ENCODE measurements at regions not wholly inside any gene's neighbourhood (a gene's known extent, or its start where the extent isn't known, plus 50 kb on each side); places are given as distances from the start of the nearest gene placed in this dataset.

DNA sequence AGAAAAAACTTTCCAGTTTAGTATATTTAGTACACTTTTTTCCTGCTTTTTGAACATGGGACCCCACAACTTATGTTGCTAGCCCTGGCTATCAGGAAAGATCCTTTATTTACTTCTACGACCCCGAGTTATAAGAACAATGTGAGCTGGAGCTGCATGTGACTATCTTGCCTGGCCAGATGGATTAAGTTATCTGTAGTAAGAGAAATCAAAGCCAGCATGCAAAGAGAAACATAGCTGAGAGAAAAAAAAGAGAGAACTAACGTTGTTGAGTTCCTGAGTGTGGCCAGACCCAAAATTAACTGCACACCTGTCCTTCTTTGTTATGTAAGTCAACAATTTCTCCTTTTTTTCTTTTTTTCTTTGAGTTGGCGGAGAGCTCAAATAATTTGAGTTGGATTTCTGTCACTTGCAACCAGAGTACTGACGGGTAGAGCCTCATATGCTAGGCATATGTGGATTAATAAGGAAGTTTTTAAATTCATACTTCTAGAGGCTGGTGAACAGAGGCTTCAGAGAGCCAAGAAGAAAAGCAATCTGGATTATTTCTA lies 219.5 kb downstream of the HACE1 start:
- Histone ChIP-seq H4K91ac (replicated peaks; ENCODE audit: insufficient read length, low read length) (no peak overlapping the region), H3K23me2 (ENCODE audit: low read depth, low read length) (no peaks in the 10 kb centered on the region), H2BK12ac (ENCODE audit: low read depth, low read length) (no peak overlapping the region), H3K9me3 (ENCODE audit: insufficient read depth in 2 of 2, low read depth in 1 of 2, low read length in 1 of 2) (no peaks in the 10 kb centered on the region), H3K4me3 (ENCODE audit: extremely low read depth in 1 of 4, insufficient read depth in 2 of 4, low read depth in 3 of 4, low read length in 4 of 4) (no peak overlapping the region), H3K56ac (replicated peaks; ENCODE audit: insufficient read length, low read depth, low read length) (no peak overlapping the region), H4K5ac (ENCODE audit: insufficient read length, low read depth, low read length) (no peak overlapping the region), H2AFZ (ENCODE audit: low read length) (no peak overlapping the region), H2AK5ac (ENCODE audit: low read depth, low read length) (no peak overlapping the region), H2BK120ac (replicated peaks; ENCODE audit: low read depth, low read length) (no peak overlapping the region), H3K27ac (ENCODE audit: low read depth, low read length) (no peak overlapping the region), H3K23ac (ENCODE audit: insufficient read length) (no peak overlapping the region), H3K9ac (replicated peaks in 1 of 4; ENCODE audit: extremely low read depth in 1 of 4, low read depth in 3 of 4, low read length in 3 of 4) (no peak overlapping the region), H2BK15ac (ENCODE audit: low read length) (no peak overlapping the region), H3K4me2 (ENCODE audit: insufficient read depth in 1 of 2, low read depth in 2 of 2, low read length in 2 of 2) (no peak overlapping the region), H3K14ac (ENCODE audit: insufficient read length) (no peak overlapping the region), H2BK20ac (ENCODE audit: low read length) (no peak overlapping the region), H2BK5ac (ENCODE audit: low read depth, low read length) (no peak overlapping the region), H4K20me1 (replicated peaks in 1 of 2; ENCODE audit: control insufficient read depth in 1 of 2, insufficient read depth in 2 of 2, low read length in 2 of 2) (no peaks in the 10 kb centered on the region), H3K18ac (ENCODE audit: extremely low read depth, low read length) (no peak overlapping the region), H3K36me3 (ENCODE audit: control insufficient read depth in 2 of 4, insufficient read depth in 4 of 4, low read length in 3 of 4) (no peaks in the 10 kb centered on the region), H3K79me2 (ENCODE audit: control insufficient read depth in 1 of 2, insufficient read depth in 2 of 2, low read length in 2 of 2) (no peaks in the 10 kb centered on the region), H3K4ac (replicated peaks; ENCODE audit: insufficient read length, low read depth, low read length) (no peak overlapping the region), H3K4me1 (replicated peaks in 1 of 4; ENCODE audit: control insufficient read depth in 3 of 4, insufficient read depth in 4 of 4, low read length in 3 of 4) (no peaks in the 10 kb centered on the region), H3K27me3 (replicated peaks in 1 of 4; ENCODE audit: control insufficient read depth in 3 of 4, extremely low read depth in 1 of 4, insufficient read depth in 3 of 4, low read length in 3 of 4) (no peaks in the 10 kb centered on the region), H4K8ac (ENCODE audit: extremely low read depth, insufficient read depth, low read length) (no peak overlapping the region), H3K79me1 (ENCODE audit: low read depth, low read length) (no peaks in the 10 kb centered on the region)
- DNase-seq (ENCODE audit: low read depth in 1 of 2, low spot score in 2 of 2) = no peak
- 80% methylated on average over 5 of the region's 5 CpGs; no CpG with 5 or more reads in 1 of the 2 experiments for WGBS, 2 experiments (ENCODE audit: extremely low coverage in 1 of 2, insufficient coverage in 1 of 2, insufficient read length in 1 of 2, insufficient replicate concordance in 2 of 2, low coverage in 1 of 2, low lambda C conversion rate in 2 of 2, missing lambda C conversion rate in 1 of 2)
- ChIA-PET POLR2A (ENCODE audit: partially characterized antibody) (no interaction called here), CTCF (ENCODE audit: partially characterized antibody) (interaction anchor here (1.2 kb wide), 1 partner anchor 113 kb away, joined by 3 read pairs; no protein-coding TSS in a partner anchor)
- TF ChIP-seq ZNF274 (IDR thresholded peaks at IDR 0.05; ENCODE audit: borderline replicate concordance, extremely low read depth, low read length) = no peak
- no peak for TF ChIP-seq CHD1 (IDR thresholded peaks at IDR 0.05; ENCODE audit: low read depth, low read length)
- TF ChIP-seq ASH2L (IDR thresholded peaks at IDR 0.05; ENCODE audit: low read length) = no peak
- TF ChIP-seq SIX5 (IDR thresholded peaks at IDR 0.05; ENCODE audit: low read depth, low read length) = no peak
- TF ChIP-seq POLR2AphosphoS5 (IDR thresholded peaks at IDR 0.05; ENCODE audit: low read depth, low read length) = no peak
- no peak for FAIRE-seq

All from H1 (cell line).